ENCODE measurements at regions not wholly inside any gene's neighbourhood (a gene's known extent, or its start where the extent isn't known, plus 50 kb on each side); places are given as distances from the start of the nearest gene placed in this dataset.
A peak's percentile ranks its signal among the peaks of the same experiment; 100 is the strongest.

- Histone ChIP-seq H3F3A (ENCODE audit: low read length, unreplicated experiment) (no peaks in the 10 kb centered on the region), H3K9ac (ENCODE audit: low read length) (no peak overlapping the region), H3K27me3 (ENCODE audit: low read length) (no peaks in the 10 kb centered on the region), H3K4me1 (ENCODE audit: insufficient read depth, low read length) (peaks cover 5% of the 10 kb centered on the region; the same call in 1 of the 2 replicates), H3K27ac (ENCODE audit: low read length) (no peak overlapping the region), H3K4me3 (ENCODE audit: low read length) (no peak overlapping the region), H4K20me1 (ENCODE audit: low read length) (no peaks in the 10 kb centered on the region), H3K36me3 (ENCODE audit: low read depth, low read length) (no peaks in the 10 kb centered on the region), H3K9me2 (replicated peaks; ENCODE audit: low read length) (no peaks in the 10 kb centered on the region), H3K9me3 (ENCODE audit: low read length) (no peaks in the 10 kb centered on the region), H3K4me2 (ENCODE audit: low read length) (no peak overlapping the region), H2AFZ (ENCODE audit: low read length) (no peak overlapping the region), H3K79me2 (ENCODE audit: low read length) (no peaks in the 10 kb centered on the region)
- ATAC-seq (no peak), DNase-seq (no peak)
- BruUV-seq (replicated peaks) = no TSS peak
- POLR2A ChIA-PET (ENCODE audit: unreplicated experiment) = no interaction called here
- TF ChIP-seq EZH2phosphoT487 (IDR thresholded peaks at IDR 0.05; ENCODE audit: borderline replicate concordance, low read length) (no peak), EZH2 (IDR thresholded peaks at IDR 0.05; ENCODE audit: low read length, unreplicated experiment) (no peak), CTCF (conservative IDR thresholded peaks at IDR 0.05; ENCODE audit: low read depth, low read length) (no peak)
- intact Hi-C loops (cut with micrococcal nuclease) = no loop called here
- CTCF ChIA-PET = no interaction called here
Observed at GRCh38 chr4:133493776-133494175, 344.7 kb downstream of the PCDH10 start.

- Histone ChIP-seq H3K36me3 (ENCODE audit: low read depth, low read length) (no peaks in the 10 kb centered on the region), H3K4me2 (ENCODE audit: low read length) (no peak overlapping the region), H3K27ac (ENCODE audit: low read length) (no peak overlapping the region), H2AFZ (ENCODE audit: low read length) (no peak overlapping the region), H3K79me2 (ENCODE audit: low read length) (no peaks in the 10 kb centered on the region), H3F3A (ENCODE audit: low read length, unreplicated experiment) (no peaks in the 10 kb centered on the region), H3K9me3 (ENCODE audit: low read length) (no peaks in the 10 kb centered on the region), H3K4me3 (ENCODE audit: low read length) (no peak overlapping the region), H4K20me1 (ENCODE audit: low read length) (no peaks in the 10 kb centered on the region), H3K9me2 (replicated peaks; ENCODE audit: low read length) (no peaks in the 10 kb centered on the region), H3K27me3 (ENCODE audit: low read length) (no peaks in the 10 kb centered on the region), H3K9ac (ENCODE audit: low read length) (no peak overlapping the region), H3K4me1 (ENCODE audit: insufficient read depth, low read length) (peaks cover 5% of the 10 kb centered on the region; the same call in 1 of the 2 replicates)
- TF ChIP-seq EZH2 (IDR thresholded peaks at IDR 0.05; ENCODE audit: low read length, unreplicated experiment) = no peak
- TF ChIP-seq EZH2phosphoT487 (IDR thresholded peaks at IDR 0.05; ENCODE audit: borderline replicate concordance, low read length) = no peak
- no peak for TF ChIP-seq CTCF (conservative IDR thresholded peaks at IDR 0.05; ENCODE audit: low read depth, low read length)
- ChIA-PET POLR2A (ENCODE audit: unreplicated experiment) (no interaction called here), CTCF (no interaction called here)
- no TSS peak for BruUV-seq (replicated peaks)
- DNase-seq (no peak), ATAC-seq (no peak)
- intact Hi-C loops (cut with micrococcal nuclease) = no loop called here
Observed at GRCh38 chr4:133493241-133493640, 344.1 kb downstream of the PCDH10 start.

GRCh38 chr4:133484287-133484686 lies 335.2 kb downstream of the PCDH10 start:
- H3K4me1 ChIP-seq (ENCODE audit: insufficient read depth, low read length) = no peaks in the 10 kb centered on the region
- peak; percentile 86 for ATAC-seq
- TF ChIP-seq EZH2 (IDR thresholded peaks at IDR 0.05; ENCODE audit: low read length, unreplicated experiment) (no peak), CTCF (conservative IDR thresholded peaks at IDR 0.05; ENCODE audit: low read depth, low read length) (no peak), EZH2phosphoT487 (IDR thresholded peaks at IDR 0.05; ENCODE audit: borderline replicate concordance, low read length) (no peak)
- CTCF ChIA-PET = interaction anchor here (0.5 to 1.6 kb wide), 3 partner anchors 166 to 338 kb away, joined by 3 to 8 read pairs (median 3); no protein-coding TSS in a partner anchor
- H3K79me2 ChIP-seq (ENCODE audit: low read length) = no peaks in the 10 kb centered on the region
- no peaks in the 10 kb centered on the region for H3K27me3 ChIP-seq (ENCODE audit: low read length)
- no peak overlapping the region for H2AFZ ChIP-seq (ENCODE audit: low read length)
- H3K36me3 ChIP-seq (ENCODE audit: low read depth, low read length) = no peaks in the 10 kb centered on the region
- H3K9ac ChIP-seq (ENCODE audit: low read length) = no peak overlapping the region
- H4K20me1 ChIP-seq (ENCODE audit: low read length) = no peaks in the 10 kb centered on the region
- DNase-seq = peak; percentile 24
- H3F3A ChIP-seq (ENCODE audit: low read length, unreplicated experiment) = no peaks in the 10 kb centered on the region
- H3K4me3 ChIP-seq (ENCODE audit: low read length) = no peak overlapping the region
- no peaks in the 10 kb centered on the region for H3K9me2 ChIP-seq (replicated peaks; ENCODE audit: low read length)
- no peaks in the 10 kb centered on the region for H3K9me3 ChIP-seq (ENCODE audit: low read length)
- POLR2A ChIA-PET (ENCODE audit: unreplicated experiment) = interaction anchor here (0.7 kb wide), 1 partner anchor 397 kb away, joined by 4 read pairs; no protein-coding TSS in a partner anchor
- intact Hi-C loops (cut with micrococcal nuclease) = no loop called here
- BruUV-seq (replicated peaks) = no TSS peak
- no peak overlapping the region for H3K27ac ChIP-seq (ENCODE audit: low read length)
- no peak overlapping the region for H3K4me2 ChIP-seq (ENCODE audit: low read length)

Data from PC-3 (cell line).